Progenitor cell of endocrine pancreas (in vitro differentiated cells): ENCODE measurements at regions not wholly inside any gene's neighbourhood (a gene's known extent, or its start where the extent isn't known, plus 50 kb on each side); places are given as distances from the start of the nearest gene placed in this dataset.
"Not testable (repeated sequence)": the region's sequence is repeated elsewhere in the genome, so short reads cannot be mapped to it uniquely, and the experiment has no call there.

Experiments
- DNase-seq: peaks from one replicate; pipeline ENCODE4 v3.0.0; 2021; ENCODE audit warnings: low spot score; ENCODE audit not compliant: unreplicated experiment
- H3K27ac Mint-ChIP-seq: 2 replicates; pipeline ENCODE4 v1.8.0; 2021; ENCODE audit warnings: mild to moderate bottlenecking, moderate library complexity, mixed read lengths
- H3K27me3 Mint-ChIP-seq: 2 replicates; pipeline ENCODE4 v1.8.0; 2021; ENCODE audit warnings: mixed read lengths
- H3K36me3 Mint-ChIP-seq: 2 replicates; pipeline ENCODE4 v1.8.0; 2022; ENCODE audit warnings: mixed read lengths; ENCODE audit not compliant: insufficient read depth
- H3K4me1 Mint-ChIP-seq: 2 replicates; pipeline ENCODE4 v1.8.0; 2021; ENCODE audit warnings: low read depth, mixed read lengths
- H3K4me3 Mint-ChIP-seq: 2 replicates; pipeline ENCODE4 v1.8.0; 2021; ENCODE audit warnings: low read depth, mild to moderate bottlenecking, moderate library complexity, mixed read lengths
- H3K9me3 Mint-ChIP-seq: 2 replicates; pipeline ENCODE4 v1.8.0; 2021; ENCODE audit warnings: low read depth, mixed read lengths
- TF ChIP-seq, protein P1 (sequence below): fragments of 200-600 bp; sonication (generic); IDR thresholded peaks from one replicate; pipeline ENCODE4 v1.5.0; 2021; ENCODE audit warnings: antibody characterized with exemption, mild to moderate bottlenecking; ENCODE audit not compliant: unreplicated experiment

GRCh38 chr19:27955485-27956480 lies 1257.2 kb downstream of the UQCRFS1 start:
- TF ChIP-seq, protein P1, sequence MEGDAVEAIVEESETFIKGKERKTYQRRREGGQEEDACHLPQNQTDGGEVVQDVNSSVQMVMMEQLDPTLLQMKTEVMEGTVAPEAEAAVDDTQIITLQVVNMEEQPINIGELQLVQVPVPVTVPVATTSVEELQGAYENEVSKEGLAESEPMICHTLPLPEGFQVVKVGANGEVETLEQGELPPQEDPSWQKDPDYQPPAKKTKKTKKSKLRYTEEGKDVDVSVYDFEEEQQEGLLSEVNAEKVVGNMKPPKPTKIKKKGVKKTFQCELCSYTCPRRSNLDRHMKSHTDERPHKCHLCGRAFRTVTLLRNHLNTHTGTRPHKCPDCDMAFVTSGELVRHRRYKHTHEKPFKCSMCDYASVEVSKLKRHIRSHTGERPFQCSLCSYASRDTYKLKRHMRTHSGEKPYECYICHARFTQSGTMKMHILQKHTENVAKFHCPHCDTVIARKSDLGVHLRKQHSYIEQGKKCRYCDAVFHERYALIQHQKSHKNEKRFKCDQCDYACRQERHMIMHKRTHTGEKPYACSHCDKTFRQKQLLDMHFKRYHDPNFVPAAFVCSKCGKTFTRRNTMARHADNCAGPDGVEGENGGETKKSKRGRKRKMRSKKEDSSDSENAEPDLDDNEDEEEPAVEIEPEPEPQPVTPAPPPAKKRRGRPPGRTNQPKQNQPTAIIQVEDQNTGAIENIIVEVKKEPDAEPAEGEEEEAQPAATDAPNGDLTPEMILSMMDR, result no peak
- H3K4me3 Mint-ChIP-seq, result no peak overlapping the region
- no peaks in the 10 kb centered on the region for H3K9me3 Mint-ChIP-seq
- no peaks in the 10 kb centered on the region for H3K36me3 Mint-ChIP-seq
- H3K27ac Mint-ChIP-seq, result no peak overlapping the region
- H3K27me3 Mint-ChIP-seq, result peaks cover 4% of the 10 kb centered on the region
- H3K4me1 Mint-ChIP-seq, result no peaks in the 10 kb centered on the region
- no peak for DNase-seq

DNA sequence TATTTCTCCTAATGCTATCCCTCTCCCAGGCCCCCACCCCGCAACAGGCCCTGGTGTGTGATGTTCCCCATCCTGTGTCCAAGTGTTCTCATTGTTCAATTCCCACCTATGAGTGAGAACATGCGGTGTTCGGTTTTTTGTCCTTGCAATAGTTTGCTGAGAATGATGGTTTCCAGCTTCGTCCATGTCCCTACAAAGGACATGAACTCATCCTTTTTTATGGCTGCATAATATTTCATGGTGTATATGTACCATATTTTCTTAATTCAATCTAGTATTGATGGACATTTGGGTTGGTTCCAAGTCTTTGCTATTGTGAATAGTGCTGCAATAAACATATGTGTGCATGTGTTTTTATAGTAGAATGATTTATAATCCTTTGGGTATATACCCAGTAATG lies 1270.3 kb downstream of the UQCRFS1 start:
- not testable (repeated sequence) for H3K4me1 Mint-ChIP-seq, DNase-seq, H3K4me3 Mint-ChIP-seq, H3K27me3 Mint-ChIP-seq, H3K27ac Mint-ChIP-seq, H3K36me3 Mint-ChIP-seq
- H3K9me3 Mint-ChIP-seq, result peaks cover 37% of the 10 kb centered on the region

- Mint-ChIP-seq H3K4me1 (no peaks in the 10 kb centered on the region), H3K9me3 (peaks cover 45% of the 10 kb centered on the region), H3K4me3 (no peak overlapping the region), H3K27ac (no peak overlapping the region), H3K27me3 (no peaks in the 10 kb centered on the region), H3K36me3 (no peaks in the 10 kb centered on the region)
- no peak for DNase-seq
- TF ChIP-seq, protein P1, result no peak
These were observed 1276.8 kb downstream of the UQCRFS1 start for GRCh38 chr19:27936139-27936538.

GRCh38 chr19:27935669-27936068 lies 1277.3 kb downstream of the UQCRFS1 start:
- Mint-ChIP-seq H3K27ac (no peak overlapping the region), H3K4me1 (no peaks in the 10 kb centered on the region), H3K9me3 (peaks cover 45% of the 10 kb centered on the region), H3K27me3 (no peaks in the 10 kb centered on the region), H3K36me3 (no peaks in the 10 kb centered on the region), H3K4me3 (no peak overlapping the region)
- no peak for DNase-seq
- TF ChIP-seq, protein P1, result no peak

DNA sequence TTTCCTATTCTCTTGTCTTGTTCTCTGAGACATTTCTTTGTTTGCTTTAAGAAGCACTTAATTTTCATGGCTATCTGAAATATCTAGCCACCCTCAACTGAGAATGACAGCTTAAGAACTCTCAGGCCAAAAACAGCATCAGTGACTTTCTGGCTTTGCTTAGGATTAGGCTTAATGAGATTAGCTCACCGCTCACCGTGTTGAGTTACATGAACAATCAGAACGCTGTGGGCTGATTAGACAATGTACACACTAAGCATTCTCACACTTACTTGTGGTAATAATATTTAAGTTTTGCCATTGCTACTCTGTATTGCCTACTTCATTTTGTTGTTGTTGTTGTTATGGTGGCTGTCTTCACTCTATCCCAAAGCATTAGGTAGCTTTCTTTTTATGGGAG lies 1283.6 kb downstream of the UQCRFS1 start:
- Mint-ChIP-seq H3K9me3 (peaks cover 56% of the 10 kb centered on the region), H3K27ac (no peak overlapping the region), H3K4me3 (no peak overlapping the region), H3K27me3 (no peaks in the 10 kb centered on the region), H3K4me1 (no peaks in the 10 kb centered on the region), H3K36me3 (peaks cover 5% of the 10 kb centered on the region)
- DNase-seq, result no peak
- TF ChIP-seq, protein P1, result no peak

GRCh38 chr19:27925202-27925601 lies 1287.7 kb downstream of the UQCRFS1 start:
- Mint-ChIP-seq H3K9me3 (peaks cover 51% of the 10 kb centered on the region), H3K4me1 (no peaks in the 10 kb centered on the region), H3K27me3 (no peaks in the 10 kb centered on the region), H3K36me3 (peaks cover 5% of the 10 kb centered on the region), H3K4me3 (no peak overlapping the region), H3K27ac (no peak overlapping the region)
- TF ChIP-seq, protein P1, result no peak
- no peak for DNase-seq
